ENCODE measurements at regions not wholly inside any gene's neighbourhood (a gene's known extent, or its start where the extent isn't known, plus 50 kb on each side); places are given as distances from the start of the nearest gene placed in this dataset.

DNA sequence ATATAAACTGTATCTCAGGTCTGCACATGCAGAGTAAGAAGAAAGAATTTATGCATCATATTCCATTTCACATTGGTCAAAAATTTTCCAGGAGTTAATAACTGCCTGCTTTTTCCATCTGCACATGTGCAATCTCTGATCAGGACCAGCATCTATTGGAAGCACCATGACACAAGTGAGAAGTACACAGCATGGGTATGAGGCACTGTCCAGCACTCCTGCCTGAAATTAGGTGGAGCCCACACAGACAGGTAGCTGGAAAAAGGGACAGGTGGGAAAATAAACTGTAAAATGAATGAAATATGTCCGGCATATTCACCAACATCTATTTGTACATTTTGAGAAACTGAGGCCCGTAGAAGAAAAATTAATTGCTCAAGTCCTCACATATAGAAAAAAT is 609.2 kb upstream of the NXPH2 start:
- no peak for DNase-seq

DNA sequence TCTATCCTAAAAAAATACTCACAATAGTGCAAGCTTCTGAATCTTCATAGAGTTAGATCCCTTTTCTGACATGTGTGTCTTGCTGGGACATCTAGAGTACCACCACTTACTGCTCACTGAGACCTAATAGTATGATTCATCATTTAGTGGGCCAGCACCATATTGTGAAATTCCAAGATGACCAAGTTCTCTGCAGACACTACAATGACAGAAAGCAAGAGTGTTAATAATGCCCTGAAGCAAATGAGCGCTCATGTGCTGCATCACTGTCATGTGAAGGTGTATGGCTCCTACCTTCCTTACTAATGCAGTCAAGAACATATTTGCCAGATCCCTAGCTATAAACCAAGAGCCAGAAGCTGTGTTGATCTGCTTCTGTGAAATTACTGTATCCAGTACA is 606.2 kb upstream of the NXPH2 start:
- DNase-seq: no peak

DNA sequence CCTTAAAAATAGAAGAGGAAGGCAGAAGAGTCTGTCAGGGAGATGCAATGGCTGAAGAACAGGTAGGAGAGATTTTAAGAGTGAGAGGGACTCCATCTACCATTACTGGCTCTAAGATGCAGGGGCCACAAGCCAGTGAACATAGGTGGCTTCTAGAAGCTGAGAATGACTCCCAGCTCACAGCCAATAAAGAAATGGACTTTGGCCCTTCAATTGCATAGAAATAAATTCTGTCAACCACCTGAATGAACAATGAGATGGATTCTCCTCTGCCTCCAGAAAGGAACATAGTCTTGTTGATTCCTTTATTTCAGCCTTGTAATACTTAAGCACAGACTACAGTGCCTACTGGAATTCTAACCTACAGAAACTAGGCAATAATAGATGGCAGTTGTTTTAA is 603.3 kb upstream of the NXPH2 start:
- no peak for DNase-seq

- DNase-seq: no peak
Observed at GRCh38 chr2:139380051-139380450, 599.9 kb upstream of the NXPH2 start.

DNA sequence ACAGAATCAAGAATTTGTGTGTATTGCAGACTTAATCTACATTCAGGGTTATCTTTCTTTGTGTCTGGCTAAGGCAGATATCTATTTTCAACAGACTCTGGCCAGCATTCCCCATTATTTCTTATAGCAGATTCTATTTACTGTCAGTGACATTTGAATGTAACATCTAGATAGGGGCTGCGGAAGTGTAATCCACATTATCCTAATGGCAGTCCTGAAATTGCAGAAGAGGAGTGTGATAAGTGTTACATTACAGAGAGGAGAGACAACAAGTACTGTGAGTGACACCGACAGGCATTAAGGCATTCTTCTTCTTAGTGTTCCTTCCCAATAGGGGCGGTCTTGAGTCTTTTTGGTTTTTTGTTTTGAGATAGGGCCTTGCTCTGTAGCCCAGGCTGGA is 598.2 kb upstream of the NXPH2 start:
- no peak for DNase-seq

DNA sequence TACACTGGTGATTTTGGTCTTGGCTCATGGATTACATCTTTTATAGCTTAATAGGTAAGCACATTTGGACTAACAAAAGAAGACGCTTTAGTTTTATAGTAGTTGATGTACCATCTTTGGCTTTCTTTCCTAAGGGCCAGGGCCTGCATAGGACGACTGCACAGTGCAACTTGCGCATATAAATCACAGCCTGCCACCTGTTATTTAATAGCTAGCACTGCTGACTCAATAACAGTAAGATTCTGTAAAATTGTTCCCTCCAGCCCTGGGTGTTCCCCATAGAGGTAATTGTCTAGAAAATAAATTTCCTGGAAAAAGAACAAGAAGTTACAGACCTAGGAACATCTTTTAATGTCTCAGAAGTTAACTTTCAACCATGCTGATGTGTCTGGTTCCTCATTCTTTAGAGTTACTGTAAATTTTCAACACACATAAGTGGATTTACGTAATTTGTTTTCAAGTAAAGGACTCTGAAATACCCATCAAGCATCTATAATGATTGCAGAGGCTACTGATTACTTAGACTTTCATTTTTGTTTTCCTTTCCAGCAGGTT is 594.2 kb upstream of the NXPH2 start:
- DNase-seq: no peak

DNA sequence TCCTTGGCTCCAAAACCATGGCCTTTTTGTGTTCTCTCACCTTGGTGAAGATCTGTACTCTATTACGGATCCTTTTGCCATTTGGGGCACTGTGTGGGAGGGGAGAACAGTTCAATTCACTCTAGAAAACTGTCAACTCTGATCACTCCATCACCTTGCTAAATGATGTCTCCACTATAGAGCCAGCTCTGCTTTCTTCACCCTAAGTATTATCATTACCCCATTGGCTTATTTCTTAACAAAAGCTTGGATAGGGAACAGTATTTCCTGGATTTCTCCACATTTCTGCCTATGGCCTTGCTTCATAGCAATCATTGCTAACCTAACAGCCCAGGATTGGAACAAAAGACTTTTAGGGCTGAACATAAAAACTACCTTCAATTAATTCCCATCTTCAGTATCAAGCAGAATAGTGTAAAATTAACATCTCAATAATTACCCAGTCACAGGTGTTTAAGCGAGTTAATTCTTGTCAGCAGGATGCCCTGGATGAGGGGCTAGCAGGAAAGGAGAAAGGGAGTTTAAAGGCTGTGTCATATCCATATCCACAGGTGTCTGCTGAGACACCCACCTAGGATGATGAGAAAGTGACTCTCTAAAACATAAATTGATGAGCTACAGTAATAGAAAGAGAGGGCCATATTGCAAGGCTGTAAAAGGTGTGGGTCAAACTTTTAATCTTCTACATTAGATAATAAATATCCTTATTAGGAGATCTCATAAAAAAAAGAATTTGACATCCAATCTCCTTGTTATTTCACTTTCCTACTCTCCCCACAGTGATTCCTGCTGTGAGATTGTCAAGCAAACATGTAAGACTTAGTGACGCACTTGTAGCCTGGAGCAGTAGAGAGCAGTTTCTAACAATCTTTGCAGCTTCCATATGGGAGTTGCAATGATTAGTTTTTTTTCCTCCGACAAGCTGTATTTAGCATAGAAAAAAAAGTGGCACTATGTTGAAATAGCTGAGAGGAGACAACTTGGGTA is 589.5 kb upstream of the NXPH2 start:
- DNase-seq: no peak

- DNase-seq: no peak
Observed at GRCh38 chr2:139367416-139367815, 587.2 kb upstream of the NXPH2 start.

GRCh38 chr2:139366681-139367080 is 586.5 kb upstream of the NXPH2 start:
- no peak for DNase-seq

- no peak for DNase-seq
Observed at GRCh38 chr2:139365189-139365588, 585.0 kb upstream of the NXPH2 start.

DNA sequence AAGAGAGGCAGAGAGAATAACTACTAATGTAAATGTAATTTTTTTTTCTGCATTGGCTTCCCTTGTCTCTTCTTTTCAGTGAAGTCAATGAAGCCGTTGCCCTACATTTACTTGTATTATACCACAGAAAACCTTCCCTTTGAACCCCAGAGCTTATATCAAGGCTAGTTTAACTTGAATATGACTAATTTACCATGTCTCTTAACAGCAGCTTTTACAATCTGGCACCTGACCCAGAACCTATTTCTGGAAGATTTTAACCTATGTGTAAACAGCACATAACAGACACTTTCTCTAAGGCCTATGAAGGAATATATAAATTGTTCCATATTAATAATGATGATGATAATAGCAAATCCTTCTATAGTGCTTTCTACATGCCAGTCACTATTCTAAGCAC is 580.5 kb upstream of the NXPH2 start:
- no peak for DNase-seq

DNA sequence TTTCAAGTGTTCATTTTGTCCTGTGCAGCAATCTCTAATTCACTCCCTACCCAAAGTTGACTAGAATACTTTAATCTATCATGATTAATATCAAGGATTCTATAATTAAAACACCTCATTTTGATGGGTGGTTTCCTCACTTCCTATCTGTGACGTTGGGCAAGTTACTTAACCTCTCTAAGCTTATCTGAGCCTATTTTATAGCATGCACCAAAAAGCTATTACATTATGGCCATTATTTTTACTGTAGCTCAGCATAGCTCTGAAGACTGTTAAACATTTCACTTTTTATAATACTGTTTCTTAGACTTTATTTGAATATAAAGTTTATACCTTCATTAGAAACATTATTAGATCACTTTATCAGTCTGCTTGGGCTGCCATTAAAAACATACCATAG is 579.6 kb upstream of the NXPH2 start:
- no peak for DNase-seq

- DNase-seq: no peak
Observed at GRCh38 chr2:139357972-139358371, 577.8 kb upstream of the NXPH2 start.

DNA sequence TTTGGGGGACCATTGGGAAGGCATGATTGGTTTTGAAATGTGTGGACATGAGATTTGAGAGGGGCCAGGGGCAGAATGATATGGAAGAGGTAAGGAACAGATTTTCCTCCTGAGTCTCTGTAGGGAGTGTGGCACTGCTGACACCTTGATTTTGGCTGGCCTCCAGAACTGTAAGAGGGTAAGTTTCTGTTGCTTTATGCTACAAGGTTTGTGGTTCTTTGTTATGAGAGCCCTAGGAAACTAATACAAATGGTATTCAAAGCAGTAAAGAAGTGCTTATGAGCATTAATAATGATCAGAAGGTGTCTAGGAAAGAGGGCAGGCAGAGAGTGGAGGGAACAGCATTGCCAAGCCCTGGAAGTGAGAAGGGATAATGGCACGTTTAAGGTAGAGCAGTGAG is 574.3 kb upstream of the NXPH2 start:
- DNase-seq: no peak

GRCh38 chr2:139353874-139354273 is 573.7 kb upstream of the NXPH2 start:
- no peak for DNase-seq

GRCh38 chr2:139317259-139317658 is 537.1 kb upstream of the NXPH2 start:
- no peak for DNase-seq

- no peak for DNase-seq
Observed at GRCh38 chr2:139314059-139314458, 533.9 kb upstream of the NXPH2 start.

- DNase-seq: no peak
Observed at GRCh38 chr2:139296672-139297209, 516.6 kb upstream of the NXPH2 start.

DNA sequence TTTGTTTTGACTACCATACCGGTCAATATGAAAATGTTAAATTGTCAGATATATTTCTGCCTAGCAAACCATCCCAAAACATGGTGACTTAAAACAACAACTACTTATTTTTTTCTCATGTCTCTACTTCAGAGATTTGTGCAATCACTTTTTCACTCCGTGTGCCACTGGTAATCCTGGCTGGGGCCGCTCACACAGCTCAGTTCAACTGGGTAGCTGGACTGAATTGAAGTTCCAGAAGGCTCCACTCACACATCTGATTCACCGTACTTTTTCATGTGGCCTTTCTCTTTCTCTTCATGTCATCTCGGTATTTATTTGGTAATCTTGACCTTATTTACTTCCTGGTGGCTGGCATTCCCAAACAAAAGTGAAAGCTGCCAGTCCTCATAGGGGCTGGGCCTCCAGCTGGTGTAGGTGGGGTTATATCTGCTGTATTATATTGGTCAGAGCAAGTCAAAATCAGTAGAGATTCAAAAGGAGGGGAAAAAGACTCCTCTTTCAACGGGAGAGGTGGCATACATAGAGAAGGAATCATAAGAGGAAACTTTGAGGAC is 513.9 kb upstream of the NXPH2 start:
- no peak for DNase-seq

DNA sequence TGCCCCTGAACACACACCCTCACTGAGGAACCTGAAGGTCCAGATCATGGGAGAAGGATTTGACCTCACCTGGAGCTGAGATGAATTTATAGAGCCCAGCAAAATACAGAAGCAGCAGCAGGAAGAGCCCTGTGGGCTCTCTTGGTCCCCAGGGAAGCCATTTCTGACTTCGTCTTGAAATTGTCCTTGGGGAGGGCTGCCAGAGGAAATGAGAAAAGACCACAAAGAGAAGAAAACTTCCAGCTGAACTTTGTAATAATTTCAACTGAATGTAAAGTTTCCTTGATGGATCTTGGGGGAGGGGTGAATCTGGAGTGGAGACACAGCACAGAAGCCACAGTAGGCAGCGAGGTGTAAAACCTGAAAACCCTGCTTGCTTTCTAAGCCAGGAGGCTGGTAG is 500.9 kb upstream of the NXPH2 start:
- no peak for DNase-seq

- no peak for DNase-seq
Observed at GRCh38 chr2:139271879-139272278, 491.7 kb upstream of the NXPH2 start.

DNA sequence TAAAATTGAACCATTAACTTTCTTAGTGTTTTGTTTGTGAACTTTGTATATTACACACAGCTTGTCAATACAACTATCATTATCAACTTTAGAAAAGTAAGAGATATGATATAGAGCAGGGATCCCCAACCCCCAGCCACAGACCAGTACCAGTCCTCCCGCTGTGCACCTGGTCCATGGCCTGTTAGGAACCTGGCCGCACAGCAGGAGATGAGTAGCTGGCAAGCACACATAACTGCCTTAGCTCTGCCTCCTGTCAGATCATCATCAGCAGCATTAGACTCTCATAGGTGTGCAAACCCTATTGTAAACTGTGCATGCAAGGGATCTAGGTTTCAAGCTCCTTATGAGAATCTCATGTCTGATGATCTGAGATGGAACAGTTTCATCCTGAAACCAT is 491.0 kb upstream of the NXPH2 start:
- no peak for DNase-seq

GRCh38 chr2:139260052-139260430 is 479.9 kb upstream of the NXPH2 start:
- no peak for DNase-seq

DNA sequence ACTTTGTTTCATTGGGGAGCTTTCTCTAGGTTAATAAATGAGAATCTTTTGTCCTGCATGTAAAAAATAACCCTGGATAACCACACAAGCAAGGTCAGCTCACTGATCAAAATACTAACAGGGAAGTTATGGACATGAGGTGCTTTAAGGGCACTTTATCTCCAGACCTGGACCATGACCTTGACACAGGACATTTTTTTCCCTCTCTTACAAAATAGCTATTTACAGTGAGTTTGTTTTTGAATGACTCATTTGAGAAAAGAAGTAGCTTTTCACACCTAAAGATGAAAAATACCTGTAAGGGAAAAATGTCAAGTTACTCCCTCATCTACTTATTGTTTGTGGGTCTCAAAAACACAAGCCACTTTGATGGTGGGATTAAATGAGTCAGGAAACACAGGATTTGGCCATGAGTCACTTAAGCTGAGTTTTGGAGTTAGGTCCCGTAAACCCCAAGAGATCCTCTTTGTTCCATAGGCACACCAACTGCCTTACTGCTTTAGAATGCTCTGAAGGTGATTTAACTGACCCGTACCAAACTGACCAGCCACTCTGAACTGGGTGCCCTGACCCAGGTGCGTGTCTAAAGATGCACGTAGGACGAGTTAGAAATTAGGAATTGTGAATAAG is 479.3 kb upstream of the NXPH2 start:
- no peak for DNase-seq

Measured in CD4-positive, alpha-beta T cell treated with Interleukin-21 for 1 hour (primary cell).